ENCODE measurements at regions not wholly inside any gene's neighbourhood (a gene's known extent, or its start where the extent isn't known, plus 50 kb on each side); places are given as distances from the start of the nearest gene placed in this dataset.
"Not testable (repeated sequence)": the region's sequence is repeated elsewhere in the genome, so short reads cannot be mapped to it uniquely, and the experiment has no call there.

DNA sequence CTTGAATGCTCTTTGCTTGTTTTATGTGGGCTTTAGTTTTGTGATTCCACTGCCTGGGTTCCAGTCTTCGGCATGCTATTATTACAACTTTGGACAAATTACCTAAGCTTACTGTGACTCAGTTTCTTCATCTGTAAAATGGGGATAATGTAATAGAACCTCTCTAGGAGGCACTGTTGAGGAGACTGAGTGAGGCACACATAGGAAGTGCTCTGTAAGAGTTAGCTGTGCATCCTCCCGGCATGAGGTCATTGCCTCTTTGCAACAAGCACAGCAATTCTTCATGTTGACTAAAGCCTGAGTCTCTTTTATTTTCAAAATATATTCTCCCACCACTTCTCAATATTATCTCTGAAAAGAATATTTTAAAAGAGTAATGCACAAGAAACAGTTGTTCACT lies 227.4 kb downstream of the DLEU7 start:
- H3K4me3 ChIP-seq (ENCODE audit: low read length): no peak overlapping the region
- no peaks in the 10 kb centered on the region for H3K27me3 ChIP-seq (ENCODE audit: insufficient read depth, low read length)

DNA sequence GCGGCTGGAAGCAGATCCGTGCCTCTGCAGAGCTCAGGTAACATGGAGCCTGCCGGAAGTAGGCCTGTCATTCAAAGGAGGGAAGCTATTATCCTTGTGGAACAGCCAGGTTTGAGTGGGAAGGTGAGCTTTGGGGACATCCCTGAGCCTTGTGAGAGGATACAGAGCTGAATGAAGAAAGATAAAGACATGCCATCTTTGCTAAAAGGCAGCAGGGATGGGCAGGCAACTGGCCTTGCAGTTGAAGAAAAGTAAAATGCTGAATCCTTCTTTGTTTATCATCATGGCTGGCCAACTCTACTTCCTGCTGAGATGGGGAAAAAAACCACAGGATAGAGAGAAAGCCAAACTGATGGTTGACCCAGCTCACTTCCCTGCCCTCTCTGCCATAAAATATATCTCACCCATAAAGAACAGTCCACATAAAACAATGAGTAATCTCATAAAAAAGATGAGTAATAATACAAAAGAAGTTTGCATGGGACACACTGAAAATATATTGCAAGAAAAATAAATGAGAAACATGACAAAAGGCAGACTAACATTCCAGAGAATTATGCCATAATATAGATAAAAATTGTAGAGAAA lies 226.3 kb downstream of the DLEU7 start:
- Histone ChIP-seq H3K4me1 (ENCODE audit: insufficient read depth, low read length) (peaks cover 12% of the 10 kb centered on the region), H3K9me3 (ENCODE audit: low read depth, low read length) (no peaks in the 10 kb centered on the region), H3K4me3 (ENCODE audit: low read length) (no peak overlapping the region), H3K27me3 (ENCODE audit: insufficient read depth, low read length) (no peaks in the 10 kb centered on the region)

More for the DNA sequence above, 227.4 kb downstream of the DLEU7 start:
- H3K4me1 ChIP-seq (ENCODE audit: insufficient read depth, low read length): peaks cover 22% of the 10 kb centered on the region
- H3K9me3 ChIP-seq (ENCODE audit: low read depth, low read length): no peaks in the 10 kb centered on the region

DNA sequence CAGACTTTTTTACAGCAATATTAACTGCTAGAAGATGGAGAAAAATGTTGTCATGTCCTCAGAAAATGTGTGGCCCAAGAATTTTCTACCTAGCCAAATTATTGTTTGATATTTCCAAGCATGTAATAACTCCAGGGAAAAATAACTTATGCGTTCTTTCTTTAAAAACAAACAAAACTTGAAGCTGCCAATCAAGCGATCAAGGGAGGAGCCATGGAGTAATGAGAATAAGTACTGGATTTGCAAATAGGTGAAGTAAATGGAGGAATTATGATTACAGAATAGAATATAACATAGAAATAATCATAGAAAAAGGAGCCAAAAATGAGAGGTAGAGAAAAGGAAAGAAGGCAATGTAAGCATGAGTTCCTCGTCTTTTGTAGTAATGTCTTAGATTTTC lies 225.3 kb downstream of the DLEU7 start:
- Histone ChIP-seq H3K4me3 (ENCODE audit: low read length) (no peak overlapping the region), H3K4me1 (ENCODE audit: insufficient read depth, low read length) (peaks cover 10% of the 10 kb centered on the region), H3K9me3 (ENCODE audit: low read depth, low read length) (no peaks in the 10 kb centered on the region)

DNA sequence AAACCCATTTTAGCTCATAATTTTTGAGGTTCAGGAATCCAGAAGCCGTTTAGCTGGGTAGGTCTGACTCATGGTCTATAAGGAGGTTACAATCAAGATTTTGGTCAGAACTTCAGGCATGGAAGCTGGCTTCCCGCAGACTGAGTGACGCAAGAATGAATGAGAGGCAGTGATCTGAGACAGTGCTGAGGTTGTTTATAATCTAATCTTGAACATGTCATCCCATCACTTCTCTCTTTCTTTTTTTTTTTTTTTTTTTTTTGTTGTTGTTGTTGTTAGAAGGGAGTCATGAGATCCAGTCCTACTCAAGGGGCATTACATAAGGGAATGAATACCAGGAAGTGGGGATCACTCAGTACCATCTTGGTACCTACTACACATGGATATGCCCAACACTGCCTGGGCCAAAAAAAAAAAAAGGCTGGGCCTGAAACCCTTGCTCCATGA lies 217.4 kb downstream of the DLEU7 start:
- no peaks in the 10 kb centered on the region for H3K27me3 ChIP-seq (ENCODE audit: insufficient read depth, low read length)
- H3K4me1 ChIP-seq (ENCODE audit: insufficient read depth, low read length): peaks cover 22% of the 10 kb centered on the region
- no peak overlapping the region for H3K4me3 ChIP-seq (ENCODE audit: low read length)
- H3K9me3 ChIP-seq (ENCODE audit: low read depth, low read length): no peaks in the 10 kb centered on the region

More for the DNA sequence above, 225.3 kb downstream of the DLEU7 start:
- H3K27me3 ChIP-seq (ENCODE audit: insufficient read depth, low read length): no peaks in the 10 kb centered on the region

DNA sequence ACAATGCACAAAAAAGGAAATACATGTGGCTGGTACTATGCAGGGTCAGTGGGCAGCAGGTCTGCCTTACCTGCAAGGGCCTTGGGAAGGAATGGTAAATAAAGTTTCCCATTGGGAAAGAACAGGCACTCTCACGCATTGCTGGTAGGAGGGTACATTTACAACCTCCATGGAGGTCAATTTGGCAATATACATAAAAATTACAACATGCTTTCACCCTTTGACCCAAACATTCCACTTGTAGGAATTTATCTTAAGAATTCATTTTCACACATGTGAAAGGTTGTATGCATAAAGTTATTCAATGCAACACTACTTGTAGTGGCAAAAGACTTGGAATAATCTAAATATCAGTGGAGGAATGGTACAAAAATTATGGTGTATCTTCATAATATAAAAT lies 216.4 kb downstream of the DLEU7 start:
- Histone ChIP-seq H3K9me3 (ENCODE audit: low read depth, low read length) (no peaks in the 10 kb centered on the region), H3K4me1 (ENCODE audit: insufficient read depth, low read length) (peaks cover 22% of the 10 kb centered on the region), H3K4me3 (ENCODE audit: low read length) (no peak overlapping the region)

DNA sequence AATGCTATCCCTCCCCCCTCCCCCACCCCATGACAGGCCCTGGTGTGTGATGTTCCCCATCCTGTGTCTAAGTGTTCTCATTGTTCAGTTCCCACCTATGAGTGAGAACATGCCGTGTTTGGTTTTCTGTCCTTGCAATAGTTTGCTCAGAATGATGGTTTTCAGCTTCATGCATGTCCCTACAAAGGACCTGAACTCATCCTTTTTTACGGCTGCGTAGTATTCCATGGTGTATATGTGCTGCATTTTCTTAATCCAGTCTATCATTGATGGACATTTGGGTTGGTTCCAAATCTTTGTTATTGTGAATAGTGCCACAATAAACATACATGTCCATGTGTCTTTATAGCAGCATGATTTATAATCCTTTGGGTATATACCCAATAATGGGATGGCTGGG lies 215.0 kb downstream of the DLEU7 start:
- peaks cover 32% of the 10 kb centered on the region for H3K4me1 ChIP-seq (ENCODE audit: insufficient read depth, low read length)
- H3K4me3 ChIP-seq (ENCODE audit: low read length): not testable (repeated sequence)

More for the DNA sequence above, 216.4 kb downstream of the DLEU7 start:
- H3K27me3 ChIP-seq (ENCODE audit: insufficient read depth, low read length): no peaks in the 10 kb centered on the region

DNA sequence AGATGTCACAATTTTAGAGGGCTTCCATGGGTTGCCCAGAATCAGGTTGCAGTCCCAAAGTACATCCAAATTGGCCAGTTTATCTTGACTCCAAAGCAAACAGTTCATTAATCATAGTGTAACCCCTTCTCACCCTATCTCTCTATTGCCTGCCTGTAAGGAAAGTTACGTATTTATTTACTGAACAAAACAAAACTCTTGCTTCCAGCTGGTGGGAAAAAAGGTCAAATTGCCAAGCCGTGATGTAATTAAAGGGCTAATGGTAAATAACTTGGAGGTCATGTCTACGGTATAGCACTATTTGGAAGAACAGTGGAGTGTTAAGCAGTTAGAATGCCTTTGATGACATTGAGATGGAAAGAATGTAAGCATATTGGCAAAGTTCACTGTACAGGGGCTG lies 214.0 kb downstream of the DLEU7 start:
- Histone ChIP-seq H3K4me3 (ENCODE audit: low read length) (no peak overlapping the region), H3K9me3 (ENCODE audit: low read depth, low read length) (no peaks in the 10 kb centered on the region), H3K4me1 (ENCODE audit: insufficient read depth, low read length) (peaks cover 42% of the 10 kb centered on the region), H3K27me3 (ENCODE audit: insufficient read depth, low read length) (no peaks in the 10 kb centered on the region)

More for the DNA sequence above, 215.0 kb downstream of the DLEU7 start:
- H3K9me3 ChIP-seq (ENCODE audit: low read depth, low read length); H3K27me3 ChIP-seq (ENCODE audit: insufficient read depth, low read length): not testable (repeated sequence)

DNA sequence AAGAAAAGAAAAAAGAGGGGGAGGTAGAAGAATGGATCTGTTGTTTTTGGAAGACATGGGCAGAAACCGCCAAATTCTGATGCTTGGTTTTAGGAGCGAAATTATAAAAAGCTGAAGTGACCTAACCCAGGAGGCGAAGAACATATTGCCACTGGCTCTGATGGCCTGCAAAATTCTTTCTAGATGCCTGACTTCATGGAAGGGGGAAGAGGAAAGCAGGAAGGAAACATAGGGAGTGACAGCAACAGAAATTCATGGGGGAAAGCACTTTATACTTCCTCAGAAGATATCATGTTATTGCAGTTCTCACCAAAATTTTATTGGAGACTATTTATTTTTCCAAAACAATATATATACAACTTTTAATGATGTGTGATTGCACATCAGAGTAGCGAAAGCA lies 213.5 kb downstream of the DLEU7 start:
- Histone ChIP-seq H3K4me1 (ENCODE audit: insufficient read depth, low read length) (peaks cover 47% of the 10 kb centered on the region), H3K9me3 (ENCODE audit: low read depth, low read length) (no peaks in the 10 kb centered on the region), H3K27me3 (ENCODE audit: insufficient read depth, low read length) (no peaks in the 10 kb centered on the region), H3K4me3 (ENCODE audit: low read length) (no peak overlapping the region)

DNA sequence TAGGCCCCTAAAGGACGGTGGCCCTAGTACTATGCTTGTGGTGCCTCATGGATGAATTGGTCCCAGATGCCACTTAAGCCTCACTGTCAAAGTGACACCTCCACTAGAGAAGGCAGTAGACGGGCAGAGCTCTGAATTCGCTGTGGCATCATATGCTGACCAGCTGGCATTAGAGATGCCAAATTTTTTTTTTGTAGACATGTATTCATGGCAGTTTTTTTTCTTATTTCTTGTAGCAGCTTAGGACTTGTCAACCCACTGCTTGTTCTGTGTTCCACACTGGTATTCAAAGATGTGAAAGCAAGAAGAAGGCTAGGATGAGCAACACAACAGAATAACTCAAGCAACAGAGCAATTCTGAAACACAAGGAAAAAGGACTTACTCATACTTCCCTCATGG lies 212.5 kb downstream of the DLEU7 start:
- Histone ChIP-seq H3K27me3 (ENCODE audit: insufficient read depth, low read length) (no peaks in the 10 kb centered on the region), H3K9me3 (ENCODE audit: low read depth, low read length) (no peaks in the 10 kb centered on the region), H3K4me1 (ENCODE audit: insufficient read depth, low read length) (peaks cover 54% of the 10 kb centered on the region), H3K4me3 (ENCODE audit: low read length) (no peak overlapping the region)

DNA sequence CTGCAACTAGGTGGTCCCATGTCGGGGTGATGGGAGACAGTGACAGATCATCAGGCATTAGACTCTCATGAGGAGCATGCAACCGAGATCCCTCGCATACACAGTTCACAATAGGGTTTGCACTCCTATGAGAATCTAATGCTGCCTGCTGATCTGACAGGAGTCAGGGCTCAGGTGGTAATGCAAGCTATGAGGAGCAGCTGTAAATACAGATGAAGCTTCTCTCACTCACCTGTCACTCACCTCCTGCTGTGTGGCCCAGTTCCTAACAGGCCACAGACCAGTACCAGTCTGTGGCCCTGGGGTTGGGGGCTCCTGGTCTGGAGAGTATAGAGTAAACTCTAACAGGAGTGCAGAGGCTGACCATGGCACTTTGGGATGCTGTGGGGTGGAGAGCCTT lies 209.2 kb downstream of the DLEU7 start:
- H3K9me3 ChIP-seq (ENCODE audit: low read depth, low read length): no peaks in the 10 kb centered on the region
- no peak overlapping the region for H3K4me3 ChIP-seq (ENCODE audit: low read length)
- H3K27me3 ChIP-seq (ENCODE audit: insufficient read depth, low read length): no peaks in the 10 kb centered on the region
- peaks cover 55% of the 10 kb centered on the region for H3K4me1 ChIP-seq (ENCODE audit: insufficient read depth, low read length)

DNA sequence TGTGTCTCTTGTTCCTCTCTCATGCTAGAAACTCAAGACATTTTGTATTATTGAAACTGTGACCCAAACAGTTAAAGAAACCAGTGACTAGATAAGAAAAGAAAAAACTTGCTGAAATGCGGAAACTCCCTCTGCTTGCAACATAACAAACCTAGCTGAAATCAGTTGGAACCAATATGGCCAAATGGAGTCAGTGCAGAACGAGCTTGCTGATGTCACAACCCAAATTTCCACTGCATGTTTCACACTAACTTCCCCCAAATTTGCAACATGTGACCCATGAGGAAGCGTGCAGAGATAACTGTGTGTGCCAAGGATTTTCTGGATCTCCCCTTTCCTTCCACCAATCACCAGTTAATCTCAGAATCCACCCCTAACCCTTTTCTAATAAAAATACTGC lies 208.0 kb downstream of the DLEU7 start:
- H3K4me1 ChIP-seq (ENCODE audit: insufficient read depth, low read length): peaks cover 44% of the 10 kb centered on the region
- H3K27me3 ChIP-seq (ENCODE audit: insufficient read depth, low read length): no peaks in the 10 kb centered on the region
- no peaks in the 10 kb centered on the region for H3K9me3 ChIP-seq (ENCODE audit: low read depth, low read length)
- H3K4me3 ChIP-seq (ENCODE audit: low read length): no peak overlapping the region

DNA sequence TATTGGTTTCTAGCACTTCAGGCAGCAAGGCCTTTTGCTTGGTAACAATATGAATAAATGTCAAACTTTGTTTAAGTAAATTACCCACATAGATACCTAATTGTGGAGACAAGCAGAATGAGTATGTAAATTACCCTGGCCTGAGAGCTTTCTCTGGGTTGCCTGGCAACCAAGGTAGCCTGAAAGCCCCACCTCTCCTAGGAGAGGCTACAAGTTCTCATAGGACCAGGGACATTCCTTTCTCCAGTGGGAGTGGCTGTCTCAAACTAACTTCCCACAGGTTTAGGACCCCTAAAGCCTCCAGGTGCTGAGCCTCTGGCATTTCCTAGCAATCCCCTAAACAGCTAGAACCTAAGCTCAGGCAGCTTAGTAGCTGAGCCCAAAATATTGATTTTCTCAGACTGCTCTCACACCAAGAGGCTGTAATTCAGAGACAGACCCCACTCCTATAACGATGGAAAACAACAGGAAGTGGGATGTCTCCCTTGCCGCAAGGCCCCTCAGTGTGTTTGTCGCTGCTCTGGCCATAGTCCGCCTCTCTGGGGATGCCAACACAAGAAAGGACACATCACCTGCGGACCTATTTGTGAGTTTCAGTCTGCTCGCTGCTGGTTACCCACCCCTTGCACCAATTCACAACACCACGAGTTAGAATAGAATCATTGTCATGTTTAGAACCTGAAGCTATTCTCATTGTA lies 207.3 kb downstream of the DLEU7 start:
- Histone ChIP-seq H3K27me3 (ENCODE audit: insufficient read depth, low read length) (no peaks in the 10 kb centered on the region), H3K9me3 (ENCODE audit: low read depth, low read length) (no peaks in the 10 kb centered on the region), H3K4me3 (ENCODE audit: low read length) (no peak overlapping the region), H3K4me1 (ENCODE audit: insufficient read depth, low read length) (peaks cover 42% of the 10 kb centered on the region)

DNA sequence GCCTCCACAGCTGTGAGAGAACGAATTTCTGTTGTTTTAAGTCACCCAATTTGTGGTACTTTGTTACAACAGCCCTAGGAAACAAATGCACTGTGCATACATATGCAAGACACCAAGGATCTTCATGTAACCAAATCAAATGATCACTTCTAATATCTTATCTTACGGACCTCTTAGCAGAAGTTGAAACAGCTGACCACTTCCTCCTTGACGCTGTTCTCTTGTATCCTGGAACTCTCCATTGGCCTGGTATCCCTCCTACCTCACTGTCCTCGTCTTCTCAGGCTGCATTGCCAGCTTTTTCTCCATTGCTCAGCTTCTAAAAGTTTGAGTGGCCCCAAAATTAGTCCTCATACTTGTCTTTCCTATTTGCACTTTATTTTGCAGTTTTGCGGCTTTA lies 200.4 kb downstream of the DLEU7 start:
- H3K27me3 ChIP-seq (ENCODE audit: insufficient read depth, low read length): no peaks in the 10 kb centered on the region
- no peaks in the 10 kb centered on the region for H3K9me3 ChIP-seq (ENCODE audit: low read depth, low read length)
- H3K4me3 ChIP-seq (ENCODE audit: low read length): no peak overlapping the region
- peaks cover 8% of the 10 kb centered on the region for H3K4me1 ChIP-seq (ENCODE audit: insufficient read depth, low read length)

DNA sequence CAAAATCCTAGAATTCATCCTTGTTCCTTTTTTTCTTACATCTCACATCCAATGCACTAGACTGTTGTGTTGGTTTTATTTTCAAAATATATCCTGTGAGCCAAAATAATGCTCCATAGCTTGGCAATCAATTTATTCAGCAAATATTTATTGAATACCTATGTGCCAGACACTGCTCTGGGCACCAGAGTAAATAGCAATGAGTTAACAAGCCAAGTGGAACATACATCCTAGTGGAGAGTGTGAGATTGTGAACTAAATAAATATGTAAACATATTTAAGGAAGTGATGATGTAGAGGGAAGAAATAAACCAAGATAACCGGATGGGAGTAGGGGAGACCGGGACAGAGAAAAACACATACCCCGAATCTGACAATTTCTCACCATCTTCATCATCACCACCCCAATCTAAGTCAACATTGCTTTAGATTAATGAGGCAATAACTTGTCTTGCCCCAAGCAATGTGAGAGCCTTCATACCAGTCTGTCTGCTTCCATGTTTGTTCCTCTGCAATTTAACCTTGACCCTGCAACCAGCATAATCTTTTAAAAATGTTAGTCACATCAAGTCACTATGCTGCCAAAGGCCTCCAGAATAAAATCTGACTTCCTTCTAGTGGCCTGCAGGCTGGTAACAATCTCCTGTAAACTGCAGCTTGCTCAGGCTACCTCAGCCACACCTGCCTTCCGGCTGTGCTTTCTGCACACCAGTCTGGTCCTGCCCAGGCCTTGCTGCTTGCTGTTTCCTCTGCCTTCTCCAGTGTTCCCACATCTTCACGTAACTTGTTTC lies 199.2 kb downstream of the DLEU7 start:
- Histone ChIP-seq H3K9me3 (ENCODE audit: low read depth, low read length) (no peaks in the 10 kb centered on the region), H3K27me3 (ENCODE audit: insufficient read depth, low read length) (no peaks in the 10 kb centered on the region), H3K4me3 (ENCODE audit: low read length) (no peak overlapping the region), H3K4me1 (ENCODE audit: insufficient read depth, low read length) (peaks cover 8% of the 10 kb centered on the region)

DNA sequence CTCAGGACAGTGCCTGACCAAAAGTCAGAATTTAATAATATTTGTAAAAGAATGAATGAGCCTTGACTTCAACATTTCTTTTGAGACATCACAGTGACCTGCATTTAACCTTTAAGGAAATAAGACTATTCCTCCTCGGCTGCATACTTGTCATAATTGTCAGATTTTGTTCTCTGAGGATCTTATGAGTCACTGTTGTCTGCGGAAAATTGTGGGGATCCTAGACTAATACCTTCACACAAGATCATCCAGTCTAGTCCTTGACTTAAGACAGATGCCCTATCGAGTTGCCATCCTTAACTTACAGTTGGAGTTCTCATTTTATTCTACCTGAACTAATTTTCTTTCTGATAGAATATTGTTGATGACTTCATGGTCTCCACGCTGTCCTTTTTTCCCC lies 198.4 kb downstream of the DLEU7 start:
- Histone ChIP-seq H3K9me3 (ENCODE audit: low read depth, low read length) (no peaks in the 10 kb centered on the region), H3K27me3 (ENCODE audit: insufficient read depth, low read length) (no peaks in the 10 kb centered on the region)

More for the DNA sequence above, 198.4 kb downstream of the DLEU7 start:
- Histone ChIP-seq H3K4me1 (ENCODE audit: insufficient read depth, low read length) (peaks cover 8% of the 10 kb centered on the region), H3K4me3 (ENCODE audit: low read length) (no peak overlapping the region)

All from mononuclear cell (primary cell).